HG02798 (cell line): ENCODE measurements at regions not wholly inside any gene's neighbourhood (a gene's known extent, or its start where the extent isn't known, plus 50 kb on each side); places are given as distances from the start of the nearest gene placed in this dataset.

Source experiments
- ATAC-seq: cut with Tn5 transposase; IDR thresholded peaks from one replicate; pipeline ENCODE4 v1.9.1; 2021; ENCODE audit warnings: mild to moderate bottlenecking; ENCODE audit not compliant: unreplicated experiment, poor library complexity

GRCh38 chr5:18967637-18968036 is 1020.4 kb downstream of the CDH18 start:
- ATAC-seq, result no peak

- ATAC-seq, result no peak
Measured at GRCh38 chr5:18968966-18969365, 1019.0 kb downstream of the CDH18 start.

- ATAC-seq, result no peak
Measured at GRCh38 chr5:18970000-18970399, 1018.0 kb downstream of the CDH18 start.

- no peak for ATAC-seq
Measured at GRCh38 chr5:18972177-18972576, 1015.8 kb downstream of the CDH18 start.

GRCh38 chr5:18975624-18976023 is 1012.4 kb downstream of the CDH18 start:
- no peak for ATAC-seq

GRCh38 chr5:18977880-18978279 is 1010.1 kb downstream of the CDH18 start:
- ATAC-seq, result no peak

- no peak for ATAC-seq
Measured at GRCh38 chr5:18984559-18985080, 1003.4 kb downstream of the CDH18 start.

GRCh38 chr5:18985171-18985758 is 1002.7 kb downstream of the CDH18 start:
- no peak for ATAC-seq

GRCh38 chr5:18987101-18987500 is 1000.9 kb downstream of the CDH18 start:
- ATAC-seq, result no peak

- ATAC-seq, result no peak
Measured at GRCh38 chr5:18990852-18991251, 997.1 kb downstream of the CDH18 start.

- no peak for ATAC-seq
Measured at GRCh38 chr5:18992264-18992663, 995.7 kb downstream of the CDH18 start.

GRCh38 chr5:18999478-18999877 is 988.5 kb downstream of the CDH18 start:
- no peak for ATAC-seq

GRCh38 chr5:19001054-19001453 is 986.9 kb downstream of the CDH18 start:
- no peak for ATAC-seq

GRCh38 chr5:19001539-19001938 is 986.5 kb downstream of the CDH18 start:
- ATAC-seq, result no peak

- no peak for ATAC-seq
Measured at GRCh38 chr5:19002111-19002510, 985.9 kb downstream of the CDH18 start.

- no peak for ATAC-seq
Measured at GRCh38 chr5:19018822-19019221, 969.2 kb downstream of the CDH18 start.

- ATAC-seq, result no peak
Measured at GRCh38 chr5:19031491-19031890, 956.5 kb downstream of the CDH18 start.

- ATAC-seq, result no peak
Measured at GRCh38 chr5:19035816-19036215, 952.2 kb downstream of the CDH18 start.

GRCh38 chr5:19042106-19042505 is 945.9 kb downstream of the CDH18 start:
- ATAC-seq, result no peak

GRCh38 chr5:19044311-19044710 is 943.7 kb downstream of the CDH18 start:
- no peak for ATAC-seq

GRCh38 chr5:19044931-19045695 is 942.9 kb downstream of the CDH18 start:
- ATAC-seq, result no peak

- no peak for ATAC-seq
Measured at GRCh38 chr5:19047277-19047676, 940.7 kb downstream of the CDH18 start.
